Inferior parietal cortex (tissue), 1 donor: ENCODE measurements at regions not wholly inside any gene's neighbourhood (a gene's known extent, or its start where the extent isn't known, plus 50 kb on each side); places are given as distances from the start of the nearest gene placed in this dataset.

Source experiments
- DNase-seq: peaks from one replicate; pipeline ENCODE4 v3.0.0-alpha.2; 2016; ENCODE audit errors: extremely low spot score

DNA sequence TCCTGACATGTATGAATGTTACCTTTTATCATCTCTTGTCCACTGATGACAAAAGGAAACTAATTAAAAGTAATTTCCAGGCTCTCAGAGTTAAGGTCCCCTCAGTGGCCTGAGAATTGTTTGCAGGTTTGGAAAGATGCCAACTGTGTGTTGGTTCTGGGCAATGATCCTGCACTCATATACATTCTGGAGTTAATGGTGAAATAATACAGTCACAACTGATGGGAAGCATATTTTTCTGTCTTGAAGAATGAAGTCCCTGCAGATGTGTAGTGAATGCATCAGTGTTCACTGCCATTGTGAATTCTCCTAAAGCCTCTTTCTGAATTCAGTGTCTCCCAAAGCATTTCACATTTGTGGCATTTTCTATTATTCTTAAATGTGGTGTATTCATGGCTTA lies 238.1 kb upstream of the PPP1R2C start:
- no peak for DNase-seq

GRCh38 chrX:43018031-43018430 lies 240.1 kb upstream of the PPP1R2C start:
- DNase-seq: no peak

DNA sequence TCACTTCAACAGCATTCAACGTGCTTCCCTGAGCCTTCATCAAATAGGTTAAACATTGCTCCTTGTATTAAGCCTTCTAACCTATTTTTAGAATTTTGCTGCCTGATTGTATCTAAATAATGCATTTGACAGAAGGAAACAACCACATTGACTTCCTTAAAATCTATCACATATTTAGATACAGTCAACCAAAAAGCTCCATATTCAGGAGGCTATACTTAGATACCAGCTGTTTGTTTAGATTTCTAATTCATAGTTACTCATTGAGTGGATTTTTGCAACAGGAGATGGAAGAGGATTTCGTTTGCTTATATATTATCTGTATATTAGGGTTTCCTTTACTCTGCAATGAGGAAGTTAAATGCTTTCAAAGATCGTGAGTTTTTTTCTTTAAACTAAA lies 241.1 kb upstream of the PPP1R2C start:
- DNase-seq: no peak

DNA sequence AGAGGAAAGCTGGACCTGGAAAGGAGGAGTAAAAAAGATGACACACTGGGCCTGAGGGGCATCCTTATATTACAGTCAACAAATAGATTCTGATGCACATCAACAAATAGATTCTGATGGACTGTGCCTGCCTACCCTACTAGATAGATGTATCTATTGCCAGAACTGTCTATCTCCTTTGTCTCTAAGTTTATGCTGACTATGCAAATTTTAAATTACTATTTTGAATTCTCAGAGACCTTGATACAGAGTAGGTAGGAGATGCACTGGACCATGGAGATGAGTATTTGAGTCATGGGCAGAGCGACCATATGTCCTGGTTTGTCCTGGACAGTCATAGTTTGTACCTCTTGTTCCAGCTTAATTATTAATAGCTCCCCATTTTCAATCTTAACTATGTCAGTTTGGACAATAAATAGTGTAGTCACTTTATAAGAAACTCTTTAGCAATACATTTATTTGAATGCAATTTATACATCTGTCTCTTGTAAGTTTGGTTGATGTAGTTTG lies 247.9 kb upstream of the PPP1R2C start:
- DNase-seq: no peak

DNA sequence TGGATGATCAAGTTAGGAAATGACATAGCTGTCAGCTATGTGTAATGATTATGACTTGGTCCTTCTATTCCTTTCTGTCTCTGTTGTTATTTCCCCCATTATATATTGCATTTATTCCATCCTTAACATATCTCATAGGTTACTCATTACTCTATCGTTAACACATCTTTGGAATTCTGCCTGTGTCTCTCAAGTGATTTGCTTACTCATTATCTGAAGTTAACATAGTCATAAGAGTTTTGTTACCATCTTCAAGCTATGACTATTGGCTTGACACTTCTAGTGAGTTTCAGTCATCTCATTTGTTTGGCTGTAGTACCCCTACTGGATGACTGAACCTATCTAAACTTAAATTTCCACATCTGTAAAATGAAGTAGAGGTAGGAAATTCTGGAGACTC lies 286.1 kb upstream of the PPP1R2C start:
- DNase-seq: no peak

GRCh38 chrX:43065978-43066377 lies 288.0 kb upstream of the PPP1R2C start:
- DNase-seq: no peak

DNA sequence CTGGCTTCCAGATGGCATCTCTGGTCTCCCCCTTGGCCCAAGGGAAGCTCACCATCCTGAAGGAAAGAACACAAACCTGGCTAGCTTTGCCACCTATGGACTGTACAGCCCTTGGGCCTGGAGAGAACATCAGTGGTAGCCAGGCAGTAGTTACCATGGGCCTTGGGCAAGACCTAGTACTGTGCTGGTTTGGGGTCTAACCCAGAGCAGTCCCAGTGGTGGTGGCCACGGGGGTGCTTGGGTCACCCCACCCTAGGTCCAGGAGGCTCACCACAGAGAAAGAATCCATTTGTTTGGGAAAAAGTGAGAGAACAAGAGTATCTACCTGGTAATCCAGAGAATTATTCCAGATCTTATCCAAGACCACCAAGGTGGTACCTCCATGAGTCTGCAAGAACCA lies 290.7 kb upstream of the PPP1R2C start:
- DNase-seq: no peak

GRCh38 chrX:43083016-43083415 lies 305.1 kb upstream of the PPP1R2C start:
- no peak for DNase-seq

DNA sequence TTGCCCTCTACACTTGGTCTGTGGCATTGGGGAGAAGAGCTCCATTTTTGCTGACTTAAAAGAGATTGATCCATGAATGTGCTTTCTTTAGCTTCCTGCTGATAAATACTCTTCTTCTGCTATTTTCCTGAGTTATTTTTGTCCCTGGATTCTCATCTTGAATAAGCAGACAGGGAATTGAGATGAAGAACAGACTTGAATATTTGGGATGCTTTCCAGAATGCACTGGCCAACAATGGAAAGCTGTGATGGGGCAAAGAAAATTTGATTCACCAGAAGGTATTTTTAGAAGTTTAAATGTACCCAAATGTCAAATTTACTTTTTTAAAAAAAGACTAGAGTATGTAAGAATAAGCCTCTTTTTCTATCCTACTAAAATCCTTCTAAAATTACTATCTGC lies 309.9 kb upstream of the PPP1R2C start:
- no peak for DNase-seq

DNA sequence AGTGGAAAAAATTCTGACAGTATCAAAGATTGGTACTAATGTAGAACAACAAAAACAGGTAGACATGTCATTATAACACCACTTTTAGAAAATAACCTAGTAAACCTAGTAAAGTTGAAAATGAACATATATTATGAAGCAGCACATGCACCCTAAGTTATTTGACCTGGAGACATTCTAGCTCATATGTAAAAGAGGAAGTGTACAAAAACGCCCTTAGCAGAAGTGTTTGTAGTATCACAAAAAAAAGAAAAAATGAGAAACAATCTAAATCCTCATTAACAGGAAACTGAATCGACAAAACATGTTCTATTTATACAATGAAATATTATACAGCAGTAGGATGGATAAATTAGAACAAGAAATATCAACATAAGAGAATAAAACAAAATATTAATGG lies 318.9 kb upstream of the PPP1R2C start:
- no peak for DNase-seq

DNA sequence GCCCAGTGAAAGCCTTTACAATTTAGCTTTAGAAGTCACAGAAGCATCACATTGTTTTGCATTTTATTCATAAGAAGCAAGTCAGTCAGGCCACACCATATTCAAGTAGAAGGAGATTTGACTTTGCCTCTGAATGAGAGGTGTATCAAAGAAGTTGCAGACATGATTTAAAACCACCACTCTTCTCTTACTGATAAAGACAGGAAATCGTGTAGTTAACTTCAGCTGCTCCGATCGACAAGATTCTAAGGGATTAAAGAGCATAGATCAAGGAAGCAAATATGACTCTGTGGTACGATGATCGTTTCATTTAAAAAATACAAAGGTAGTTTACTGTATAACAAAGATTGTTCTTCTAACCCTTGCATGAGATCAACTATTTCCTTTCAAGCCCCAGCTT lies 328.0 kb upstream of the PPP1R2C start:
- no peak for DNase-seq

DNA sequence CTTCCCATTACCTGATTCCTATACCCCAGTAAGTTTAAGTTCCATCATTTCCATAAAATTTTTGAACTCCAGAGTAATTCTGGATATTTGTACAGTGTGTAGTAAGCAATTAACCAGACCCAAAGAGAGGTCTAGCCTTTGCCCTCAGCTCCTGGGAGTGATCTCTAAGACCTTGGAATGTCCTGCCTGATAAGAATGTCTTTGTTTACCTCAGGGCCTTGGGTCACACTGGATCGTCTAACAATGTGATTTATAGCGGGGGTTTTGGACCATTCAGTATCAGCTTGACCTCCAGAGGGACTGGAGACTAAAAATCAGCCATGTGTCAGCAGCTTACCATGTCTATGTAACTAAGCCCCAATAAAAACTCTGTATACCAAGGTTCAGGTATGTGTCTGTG lies 330.9 kb upstream of the PPP1R2C start:
- no peak for DNase-seq

- DNase-seq: no peak
Observed at GRCh38 chrX:43121637-43122036, 343.7 kb upstream of the PPP1R2C start.

DNA sequence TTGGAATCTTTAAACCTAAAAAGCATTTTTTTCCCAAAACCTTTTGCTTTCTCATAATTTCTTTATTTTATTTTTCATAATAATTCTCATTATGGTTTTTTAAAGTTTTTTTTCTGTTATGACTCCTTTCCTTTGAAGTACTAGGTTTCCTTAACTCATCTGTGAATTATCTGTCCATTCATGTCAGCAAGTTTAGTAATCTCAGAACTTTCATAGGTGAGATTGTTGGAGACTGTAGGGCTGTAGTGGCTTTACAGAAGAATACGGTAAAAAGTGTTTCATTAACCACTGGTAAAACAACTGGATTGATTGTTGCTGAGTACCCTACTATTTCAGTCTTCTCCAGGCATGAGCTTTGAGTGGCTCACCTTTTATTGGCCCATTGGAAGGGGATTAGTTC lies 361.7 kb upstream of the PPP1R2C start:
- no peak for DNase-seq

GRCh38 chrX:43140582-43140981 lies 362.6 kb upstream of the PPP1R2C start:
- no peak for DNase-seq

- no peak for DNase-seq
Observed at GRCh38 chrX:43141885-43142284, 363.9 kb upstream of the PPP1R2C start.

GRCh38 chrX:43148305-43148704 lies 370.3 kb upstream of the PPP1R2C start:
- DNase-seq: no peak

DNA sequence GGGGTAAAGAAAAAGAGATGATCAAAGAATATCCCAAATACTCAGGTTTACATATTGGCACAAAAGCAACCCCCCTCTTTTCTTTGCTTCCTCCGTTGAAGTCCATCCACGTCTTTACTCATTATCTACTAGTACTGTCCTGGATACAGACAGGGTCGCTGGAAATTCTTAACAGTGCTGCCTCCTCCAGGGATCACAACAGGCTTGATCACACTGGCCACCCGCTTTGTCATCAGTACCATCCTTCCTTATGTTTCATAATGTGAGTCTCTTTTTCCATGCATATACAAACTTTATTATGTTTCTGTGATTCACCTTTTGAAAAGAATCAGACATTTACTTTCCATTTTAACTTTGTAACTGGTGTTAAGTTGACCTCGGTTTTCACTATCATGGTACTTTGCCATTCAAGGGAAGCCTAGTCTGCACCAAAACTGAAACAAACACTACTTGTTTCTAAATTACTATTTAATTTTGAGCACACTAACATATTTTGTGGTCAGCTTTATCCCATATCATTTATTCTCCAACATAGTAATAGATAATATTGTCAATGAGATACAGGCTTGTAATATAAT lies 387.5 kb upstream of the PPP1R2C start:
- no peak for DNase-seq

DNA sequence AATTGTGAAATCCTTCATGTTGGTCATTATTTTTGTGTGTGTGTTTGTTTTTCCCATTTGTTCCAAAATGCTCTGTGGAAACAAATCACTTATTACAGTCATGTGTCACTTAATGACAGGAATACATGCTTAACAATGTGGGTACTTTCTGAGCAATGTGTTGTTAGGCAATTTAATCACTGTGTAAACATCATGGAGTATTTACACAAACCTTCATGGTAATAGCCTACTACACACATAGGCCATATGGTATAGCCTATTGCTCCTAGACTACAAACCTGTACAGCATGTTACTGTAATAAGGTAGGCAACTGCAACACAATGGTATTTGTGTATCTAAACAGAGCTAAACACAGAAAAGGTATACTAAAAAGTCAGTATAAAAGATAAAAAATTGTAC lies 388.9 kb upstream of the PPP1R2C start:
- DNase-seq: no peak

- no peak for DNase-seq
Observed at GRCh38 chrX:43175434-43175833, 397.5 kb upstream of the PPP1R2C start.

DNA sequence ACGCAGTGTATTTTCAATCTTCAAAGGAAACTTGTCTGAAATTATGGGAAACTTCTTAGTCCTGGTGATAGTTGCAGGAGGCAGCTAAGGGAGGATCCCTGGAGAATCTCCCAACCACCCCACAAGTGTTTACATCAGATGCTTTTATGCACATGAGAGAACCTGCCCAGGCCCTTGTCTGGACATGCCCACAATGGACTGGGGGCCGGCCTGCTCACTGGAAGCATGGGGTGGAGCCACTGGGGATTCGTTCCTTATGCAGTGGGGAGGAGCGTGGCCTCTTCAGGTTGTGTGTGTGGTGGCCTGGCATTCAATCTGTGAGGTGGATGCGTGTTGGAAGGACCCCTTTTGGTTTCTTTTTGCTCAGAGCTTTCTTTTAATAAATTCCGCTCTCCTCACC lies 398.7 kb upstream of the PPP1R2C start:
- no peak for DNase-seq

- no peak for DNase-seq
Observed at GRCh38 chrX:43188296-43188695, 410.3 kb upstream of the PPP1R2C start.

- DNase-seq: no peak
Observed at GRCh38 chrX:43211570-43211969, 433.6 kb upstream of the PPP1R2C start.

DNA sequence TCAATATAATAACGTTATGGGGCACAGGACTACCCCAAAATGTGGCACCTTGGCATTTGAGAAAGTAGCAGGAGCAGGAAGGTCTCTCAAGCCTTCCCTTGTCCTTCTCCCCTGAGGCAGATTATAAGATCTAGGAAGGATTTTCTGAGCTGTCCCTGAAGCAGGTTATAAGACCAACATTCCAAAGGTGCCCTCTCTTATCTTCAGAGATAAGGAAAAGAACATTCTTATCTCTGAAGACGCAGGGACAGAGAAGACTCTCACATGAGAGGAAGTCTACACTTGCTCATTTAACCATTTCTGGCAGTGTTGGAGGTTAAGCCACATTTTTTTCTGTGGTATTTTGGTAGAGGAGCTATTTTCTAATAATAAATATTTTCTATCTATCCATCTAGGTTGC lies 437.9 kb upstream of the MAOA start:
- DNase-seq: no peak
